ENCODE measurements at regions not wholly inside any gene's neighbourhood (a gene's known extent, or its start where the extent isn't known, plus 50 kb on each side); places are given as distances from the start of the nearest gene placed in this dataset.
A peak's percentile ranks its signal among the peaks of the same experiment; 100 is the strongest.

GRCh38 chr5:124383693-124384092 is 362.7 kb downstream of the ZNF608 start:
- Histone ChIP-seq H3K4me1 (ENCODE audit: control insufficient read depth, insufficient read depth, low read length) (no peaks in the 10 kb centered on the region), H3K9me3 (ENCODE audit: control insufficient read depth, insufficient read depth, low read depth, low read length) (peaks cover 3% of the 10 kb centered on the region), H3K4me3 (ENCODE audit: low read depth, low read length) (no peak overlapping the region), H3K27ac (ENCODE audit: extremely low read depth, low read depth, low read length) (no peak overlapping the region), H3K36me3 (ENCODE audit: control insufficient read depth in 2 of 2, insufficient read depth in 1 of 2, low read length in 2 of 2) (no peaks in the 10 kb centered on the region)
- POLR2A ChIA-PET: no interaction called here
- CTCF ChIA-PET: no interaction called here
- TF ChIP-seq MYNN (tag by site-specific recombination; IDR thresholded peaks at IDR 0.05; ENCODE audit: borderline replicate concordance) (no peak), TRIM28 (IDR thresholded peaks at IDR 0.05; ENCODE audit: borderline replicate concordance, low read length) (peak; percentile 66), ZFP41 (tag by site-specific recombination; IDR thresholded peaks at IDR 0.05; ENCODE audit: borderline replicate concordance) (no peak), SETDB1 (IDR thresholded peaks at IDR 0.05; ENCODE audit: insufficient read length, low read length) (peak; percentile 56), ZNF433 (tag by site-specific recombination; IDR thresholded peaks at IDR 0.05; ENCODE audit: low read depth) (no peak), ZFP37 (tag by site-specific recombination; IDR thresholded peaks at IDR 0.05) (no peak), ZNF792 (tag by site-specific recombination; IDR thresholded peaks at IDR 0.05) (no peak)

GRCh38 chr5:124377386-124377785 is 369.1 kb downstream of the ZNF608 start:
- CTCF ChIA-PET: no interaction called here
- no peaks in the 10 kb centered on the region for H3K4me1 ChIP-seq (ENCODE audit: control insufficient read depth, insufficient read depth, low read length)
- H3K36me3 ChIP-seq (ENCODE audit: control insufficient read depth in 2 of 2, insufficient read depth in 1 of 2, low read length in 2 of 2): no peaks in the 10 kb centered on the region
- POLR2A ChIA-PET: no interaction called here
- H3K9me3 ChIP-seq (ENCODE audit: control insufficient read depth, insufficient read depth, low read depth, low read length): no peaks in the 10 kb centered on the region
- H3K27ac ChIP-seq (ENCODE audit: extremely low read depth, low read depth, low read length): no peak overlapping the region
- no peak overlapping the region for H3K4me3 ChIP-seq (ENCODE audit: low read depth, low read length)
- TF ChIP-seq ZNF600 (tag by site-specific recombination; IDR thresholded peaks at IDR 0.05): no peak
- TF ChIP-seq WT1 (tag by site-specific recombination; IDR thresholded peaks at IDR 0.05): no peak
- TF ChIP-seq ZNF140 (tag by site-specific recombination; IDR thresholded peaks at IDR 0.05): no peak
- no peak for TF ChIP-seq ZNF266 (tag by site-specific recombination; IDR thresholded peaks at IDR 0.05; ENCODE audit: low read depth)
- TF ChIP-seq ZNF175 (tag by site-specific recombination; IDR thresholded peaks at IDR 0.05): no peak
- no peak for TF ChIP-seq ZNF692 (tag by site-specific recombination; IDR thresholded peaks at IDR 0.05)
- no peak for TF ChIP-seq ZIC2 (tag by site-specific recombination; IDR thresholded peaks at IDR 0.05)
- TF ChIP-seq ZNF366 (tag by site-specific recombination; conservative IDR thresholded peaks at IDR 0.05): no peak
- TF ChIP-seq ZNF621 (tag by site-specific recombination; IDR thresholded peaks at IDR 0.05): no peak
- no peak for TF ChIP-seq ZNF324 (tag by site-specific recombination; IDR thresholded peaks at IDR 0.05)
- no peak for TF ChIP-seq TRIM28 (IDR thresholded peaks at IDR 0.05; ENCODE audit: borderline replicate concordance, low read length)
- no peak for TF ChIP-seq ZNF341 (tag by site-specific recombination; IDR thresholded peaks at IDR 0.05; ENCODE audit: low read depth)
- no peak for TF ChIP-seq ZNF513 (tag by site-specific recombination; IDR thresholded peaks at IDR 0.05)
- no peak for TF ChIP-seq ZSCAN5A (tag by site-specific recombination; IDR thresholded peaks at IDR 0.05)
- TF ChIP-seq ZNF544 (tag by site-specific recombination; IDR thresholded peaks at IDR 0.05): no peak
- no peak for TF ChIP-seq ZNF132 (tag by site-specific recombination; IDR thresholded peaks at IDR 0.05; ENCODE audit: borderline replicate concordance)
- TF ChIP-seq ZNF221 (tag by site-specific recombination; IDR thresholded peaks at IDR 0.05; ENCODE audit: borderline replicate concordance): no peak
- no peak for TF ChIP-seq KLF16 (tag by site-specific recombination; IDR thresholded peaks at IDR 0.05)

Measured in HEK293 (cell line).